Activated CD8-positive, alpha-beta memory T cell treated with anti-CD3 and anti-CD28 coated beads, Interleukin-2, amount 50 U/mL, for 4 hours (primary cell): ENCODE measurements at regions not wholly inside any gene's neighbourhood (a gene's known extent, or its start where the extent isn't known, plus 50 kb on each side); places are given as distances from the start of the nearest gene placed in this dataset.
A peak's percentile ranks its signal among the peaks of the same experiment; 100 is the strongest.
"Not testable (repeated sequence)": the region's sequence is repeated elsewhere in the genome, so short reads cannot be mapped to it uniquely, and the experiment has no call there.

ENCODE experiments used
- DNase-seq: peaks from one replicate; pipeline ENCODE4 v3.0.0-alpha.2; 2020

DNA sequence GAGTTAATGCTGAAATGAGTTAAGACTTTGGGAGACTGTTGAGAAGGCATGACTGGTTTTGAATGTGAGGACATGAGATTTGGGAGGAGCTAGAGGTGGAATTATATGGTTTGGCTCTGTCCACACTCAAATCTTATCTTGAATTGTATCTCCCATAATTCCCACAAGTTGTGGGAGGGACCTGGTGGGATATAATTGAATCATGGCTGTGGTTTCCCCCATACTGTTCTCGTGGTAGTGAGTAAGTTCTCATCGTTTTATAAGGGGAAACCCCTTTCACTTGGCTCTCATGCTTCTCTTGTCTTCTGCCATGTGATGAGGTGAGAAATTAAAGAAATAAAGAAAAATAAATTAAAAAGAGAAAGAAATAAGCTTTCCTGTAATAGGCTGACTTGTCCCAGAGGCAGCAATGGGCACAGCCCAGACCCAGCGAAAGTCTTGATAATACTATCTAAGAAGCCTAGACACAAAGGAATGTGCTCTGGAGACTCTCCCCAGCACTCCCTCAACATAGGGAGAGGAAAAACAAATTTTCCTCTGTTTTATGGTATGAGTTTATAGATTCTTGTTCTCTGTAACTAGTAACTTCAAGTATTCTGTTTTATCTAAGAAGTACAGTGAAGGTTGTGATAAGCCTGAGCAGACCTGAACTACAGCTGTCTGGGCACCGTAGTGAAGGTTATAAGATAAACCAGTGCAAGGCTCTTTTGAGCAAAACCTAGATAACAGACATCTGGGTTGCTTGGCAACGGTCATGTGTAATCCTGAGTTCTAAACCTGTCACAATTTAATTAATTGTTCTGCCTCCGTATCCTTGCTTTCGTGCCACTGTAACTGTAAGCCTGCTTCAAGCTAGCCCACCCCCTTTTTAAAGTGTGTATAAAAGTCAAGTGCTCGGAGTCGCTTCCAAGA lies 88.9 kb upstream of the ECI2 start:
- no peak for DNase-seq

DNA sequence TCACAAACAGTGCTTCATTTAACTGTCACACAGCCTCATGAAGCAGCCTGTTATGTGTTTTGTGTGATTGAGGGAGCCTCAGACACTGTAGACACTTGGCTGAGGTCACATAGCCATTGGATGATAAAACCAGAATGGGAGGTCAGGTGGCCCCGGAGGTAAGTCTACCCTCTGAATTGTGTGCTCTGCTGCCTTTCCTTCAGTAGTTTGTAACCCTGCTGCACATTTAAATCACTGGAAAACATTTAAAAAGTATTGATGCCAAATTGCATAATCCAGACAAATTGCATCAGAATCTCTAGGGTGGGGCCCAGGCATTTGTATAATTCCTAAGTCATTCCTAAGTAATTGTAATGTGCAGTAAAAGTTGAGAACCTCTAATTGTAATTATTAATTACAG lies 85.2 kb upstream of the ECI2 start:
- no peak for DNase-seq

- not testable (repeated sequence) for DNase-seq
These were observed 83.4 kb upstream of the ECI2 start for GRCh38 chr6:4218619-4219317.

DNA sequence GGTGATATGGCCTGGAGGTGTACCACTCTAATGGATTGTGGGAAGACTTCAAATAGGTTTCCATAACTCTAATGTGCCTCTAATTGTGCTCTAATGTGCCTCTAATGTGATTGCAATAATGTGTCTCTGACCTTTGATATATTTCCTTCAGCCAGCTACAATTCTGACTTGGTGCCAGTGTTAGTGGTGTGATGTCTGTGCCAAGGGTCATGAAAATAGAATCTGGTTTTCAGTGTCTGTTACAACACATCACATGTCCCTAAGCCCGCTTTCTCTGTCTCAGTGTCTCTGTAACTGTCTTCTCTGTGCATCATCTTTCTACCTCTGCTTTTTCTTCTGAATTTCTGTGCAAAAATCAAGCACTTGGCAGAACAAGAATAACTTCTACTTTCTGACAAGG lies 77.2 kb upstream of the ECI2 start:
- DNase-seq, result no peak

DNA sequence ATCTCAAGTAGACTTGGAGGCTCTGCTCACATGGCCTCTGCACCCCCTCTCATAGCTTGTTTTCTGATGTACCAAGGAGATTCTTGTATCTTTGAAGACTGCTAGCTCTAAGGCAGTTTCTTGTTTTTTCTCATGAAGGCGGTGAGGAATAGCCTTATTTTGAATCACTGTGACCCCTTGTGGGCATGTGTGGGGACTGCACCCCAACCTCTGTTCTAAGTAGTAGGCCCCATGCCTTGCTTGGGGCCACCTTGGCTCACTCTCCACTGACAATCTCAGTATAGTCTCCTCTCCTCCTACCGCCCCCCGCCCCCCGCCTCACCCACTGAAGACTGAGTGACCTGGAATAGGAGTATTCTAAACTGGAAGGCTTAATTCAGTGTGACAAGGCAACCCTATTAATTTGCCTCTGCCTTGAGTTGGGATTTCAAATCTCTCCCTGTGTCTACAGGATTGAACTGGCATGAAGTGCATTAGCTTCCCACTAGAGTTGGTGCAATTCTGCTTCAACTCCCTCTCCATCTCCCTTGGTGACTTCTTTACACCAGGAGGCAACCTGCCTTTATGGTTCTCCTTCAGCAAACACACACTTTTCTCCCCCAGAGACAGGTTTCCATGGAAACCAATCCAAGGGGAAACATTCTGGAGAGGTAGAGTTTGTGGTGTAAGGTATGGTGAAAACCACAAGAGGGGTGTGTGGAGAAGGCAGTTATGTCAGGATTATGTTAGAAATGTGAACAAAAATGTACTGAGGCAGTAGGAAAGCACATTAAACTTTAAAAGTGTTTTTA lies 75.4 kb upstream of the ECI2 start:
- peak; percentile 53 for DNase-seq

- DNase-seq, result no peak
These were observed 73.8 kb upstream of the ECI2 start for GRCh38 chr6:4209196-4209595.

DNA sequence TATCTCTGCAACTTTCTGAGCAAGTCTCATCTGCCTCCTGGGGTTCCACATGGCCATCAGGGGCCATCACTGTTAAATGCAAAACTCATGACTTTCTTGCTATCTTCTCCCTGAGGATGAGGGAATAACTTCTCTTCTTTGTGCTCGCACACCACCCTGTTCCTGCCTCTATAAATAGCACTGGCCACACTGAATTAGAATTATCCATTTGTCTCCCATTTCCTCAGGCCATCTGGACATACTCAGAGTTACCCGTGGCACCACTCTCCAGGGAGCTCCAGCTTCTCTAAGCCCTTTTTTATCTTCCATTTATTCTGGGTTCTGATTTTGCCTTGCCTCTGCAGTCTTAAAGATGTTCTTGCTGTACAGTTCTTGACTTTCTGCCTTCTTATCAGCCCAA lies 72.8 kb upstream of the ECI2 start:
- DNase-seq, result no peak

- DNase-seq, result not testable (repeated sequence)
These were observed 68.5 kb upstream of the ECI2 start for GRCh38 chr6:4203642-4204417.

DNA sequence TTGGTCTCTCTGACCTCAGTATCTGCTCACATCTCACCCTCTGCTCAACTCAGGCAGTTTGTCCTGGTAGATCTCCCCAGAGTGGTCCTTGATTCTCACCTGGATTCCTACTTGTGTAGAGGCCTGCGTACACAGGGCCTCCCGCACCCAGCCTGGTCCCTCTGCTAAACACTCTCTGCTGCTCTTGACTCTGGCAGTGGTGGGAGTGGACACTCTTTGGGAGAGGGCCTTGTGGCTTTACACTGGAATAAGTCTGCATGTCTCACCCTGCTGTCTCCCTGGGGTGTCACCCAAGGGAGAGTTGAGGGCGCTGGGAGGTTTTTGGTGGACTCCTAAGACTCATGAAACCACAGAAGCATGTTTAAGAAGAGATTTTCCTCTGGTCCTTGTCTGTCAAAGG lies 57.3 kb upstream of the ECI2 start:
- DNase-seq, result no peak

- no peak for DNase-seq
These were observed 56.8 kb upstream of the ECI2 start for GRCh38 chr6:4192173-4192572.

DNA sequence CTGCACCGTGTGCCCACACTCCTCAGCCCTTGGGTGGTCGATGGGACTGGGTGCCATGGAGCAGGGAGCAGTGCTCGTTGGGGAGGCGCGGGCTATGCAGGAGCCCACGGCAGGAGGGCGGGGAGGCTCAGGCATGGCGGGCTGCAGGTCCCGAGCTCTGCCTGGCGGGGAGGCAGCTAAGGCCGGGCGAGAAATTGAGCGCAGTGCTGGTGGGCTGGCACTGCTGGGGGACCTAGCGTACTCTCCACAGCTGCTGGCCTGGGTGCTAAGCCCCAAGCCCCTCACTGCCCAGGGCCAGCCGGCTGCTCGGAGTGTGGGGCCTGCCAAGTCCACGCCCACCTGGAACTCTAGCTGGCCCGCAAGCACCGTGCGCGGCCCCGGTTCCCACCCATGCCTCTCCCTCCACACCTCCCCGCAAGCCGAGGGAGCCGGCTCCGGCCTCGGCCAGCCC lies 55.9 kb upstream of the ECI2 start:
- DNase-seq, result no peak

DNA sequence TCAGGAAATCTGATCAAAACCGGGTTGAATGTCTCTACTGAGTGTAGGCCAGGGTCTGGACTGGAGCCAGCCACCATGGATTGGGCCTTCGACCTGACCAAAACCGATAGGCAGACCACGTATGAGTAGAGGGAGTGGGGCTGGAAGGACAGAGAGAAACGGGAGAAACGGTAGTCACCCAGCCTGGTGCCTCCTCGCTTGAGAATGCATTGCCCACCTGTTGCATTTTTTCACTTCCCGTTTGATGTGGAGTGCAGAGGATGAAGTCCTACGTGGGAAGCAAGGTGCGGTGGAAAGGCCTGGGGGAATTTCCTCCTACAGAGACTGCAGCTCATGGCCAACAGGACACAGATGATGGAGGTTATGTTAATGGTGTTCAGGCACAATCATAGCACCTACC lies 53.9 kb upstream of the ECI2 start:
- no peak for DNase-seq

DNA sequence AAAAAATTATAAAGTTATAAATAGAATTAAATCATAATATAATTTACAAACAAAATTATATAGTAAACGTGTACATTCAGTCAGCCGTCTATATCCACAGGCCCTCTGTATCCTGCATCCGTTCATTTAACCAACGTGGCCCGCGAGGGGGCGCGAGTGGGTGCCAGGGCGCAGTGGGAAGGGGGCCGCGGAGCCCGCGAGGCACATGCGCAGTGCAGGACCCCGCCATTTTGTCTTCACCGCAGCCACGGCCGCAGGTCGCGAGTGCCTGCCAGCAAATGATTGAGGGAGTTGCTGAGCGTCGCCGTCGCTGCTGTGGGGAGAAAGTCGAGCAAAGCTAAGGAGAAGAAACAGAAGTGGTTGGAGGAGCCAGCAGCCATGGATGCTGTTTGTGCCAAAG lies 53.4 kb upstream of the ECI2 start:
- DNase-seq, result no peak

GRCh38 chr6:4187480-4187879 lies 52.1 kb upstream of the ECI2 start:
- DNase-seq, result no peak

- no peak for DNase-seq
These were observed 51.0 kb upstream of the ECI2 start for GRCh38 chr6:4186385-4186784.

DNA sequence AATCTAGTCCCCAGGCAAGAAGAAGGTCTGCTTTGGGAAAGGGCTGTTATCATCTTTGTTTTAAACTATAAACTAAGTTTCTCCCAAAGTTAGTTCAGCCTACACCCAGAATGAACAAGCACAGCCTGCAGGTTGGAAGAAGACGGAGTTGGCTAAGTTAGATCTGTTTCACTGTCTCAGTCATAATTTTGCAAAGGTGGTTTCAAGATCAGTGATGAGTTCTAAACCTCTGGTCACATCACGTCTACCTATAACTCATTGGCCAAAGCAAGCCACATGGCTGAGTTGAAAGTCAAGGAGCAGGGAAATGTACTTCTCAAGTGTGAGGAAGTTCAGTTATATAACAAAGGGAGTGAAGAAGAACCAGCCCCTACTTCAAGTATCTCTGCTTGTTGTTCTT lies 50.5 kb upstream of the ECI2 start:
- DNase-seq, result no peak

DNA sequence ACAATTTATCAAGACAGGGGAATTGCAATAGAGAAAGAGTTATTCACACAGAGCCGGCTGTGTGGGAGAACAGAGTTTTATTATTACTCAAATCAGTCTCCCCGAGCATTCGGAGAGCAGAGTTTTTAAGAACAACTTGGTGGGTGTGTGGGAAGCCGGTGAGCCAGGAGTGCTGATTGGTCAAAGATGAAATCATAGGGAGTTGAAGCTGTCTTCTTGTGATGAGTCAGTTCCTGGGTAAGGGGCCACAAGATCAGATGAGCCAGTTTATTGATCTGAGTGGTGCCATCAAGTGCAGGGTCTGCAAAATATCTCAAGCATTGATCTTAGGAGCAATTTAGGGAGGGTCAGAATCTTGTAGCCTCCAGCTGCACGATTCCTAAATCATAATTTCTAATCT lies 50.0 kb upstream of the ECI2 start:
- no peak for DNase-seq
